ENCODE measurements at regions not wholly inside any gene's neighbourhood (a gene's known extent, or its start where the extent isn't known, plus 50 kb on each side); places are given as distances from the start of the nearest gene placed in this dataset.

DNA sequence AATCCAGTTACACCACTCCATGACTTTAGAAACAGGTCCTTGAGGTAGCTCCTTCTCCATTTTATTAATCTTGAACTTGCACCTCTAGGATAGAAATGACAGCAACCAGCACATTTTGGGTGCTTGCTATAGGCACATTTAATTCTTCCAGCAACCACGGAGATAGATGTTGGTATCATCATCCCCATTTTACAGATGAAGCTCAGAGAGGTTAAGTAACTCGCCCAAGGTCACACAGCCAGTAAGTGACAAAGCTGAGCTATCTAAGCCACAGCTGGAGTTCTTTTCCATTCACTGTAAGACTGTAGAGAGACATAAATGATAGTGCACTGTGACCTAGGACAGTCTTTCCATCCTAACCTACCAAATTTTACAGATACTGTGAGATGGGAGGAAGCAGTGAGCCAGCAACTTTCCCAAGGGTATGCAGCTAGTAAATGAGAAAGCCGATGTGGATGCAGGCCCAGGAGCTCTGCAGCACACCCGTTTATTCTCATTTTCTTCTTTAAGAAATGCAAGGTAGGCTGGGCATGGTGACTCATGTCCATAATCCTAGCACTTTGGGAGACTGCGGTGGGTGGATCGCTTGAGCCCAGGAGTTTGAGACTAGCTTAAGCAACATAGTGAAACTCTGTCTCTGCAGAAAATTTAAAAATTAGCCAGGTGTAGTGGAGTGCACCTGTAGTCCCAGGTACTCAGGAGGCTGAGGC, 103.2 kb downstream of the TBX5 start:
- no TSS peak for BruUV-seq (replicated peaks)
- intact Hi-C loops (cut with micrococcal nuclease) = no loop called here
- Histone ChIP-seq H3K4me3 (no peak overlapping the region), H4K20me1 (replicated peaks; ENCODE audit: control insufficient read depth, insufficient read depth, low read length) (no peaks in the 10 kb centered on the region), H3K9me3 (replicated peaks; ENCODE audit: control insufficient read depth, insufficient read depth, low read depth, low read length) (no peaks in the 10 kb centered on the region), H3K36me3 (ENCODE audit: control insufficient read depth, insufficient read depth, low read length) (no peaks in the 10 kb centered on the region), H3K4me1 (replicated peaks in 1 of 2; ENCODE audit: control insufficient read depth in 2 of 2, insufficient read depth in 2 of 2, low read length in 2 of 2) (no peaks in the 10 kb centered on the region), H3K79me2 (ENCODE audit: control insufficient read depth, insufficient read depth, low read length) (no peaks in the 10 kb centered on the region), H2AFZ (ENCODE audit: low read depth, low read length) (no peak overlapping the region), H3K27me3 (ENCODE audit: control insufficient read depth in 2 of 2, insufficient read depth in 2 of 2, low read length in 2 of 2) (no peaks in the 10 kb centered on the region; a peak in 1 of 5 replicates), H3K27ac (ENCODE audit: extremely low read depth, low read depth, low read length) (no peak overlapping the region), H3K9ac (ENCODE audit: insufficient read depth in 1 of 2, low read depth in 2 of 2, low read length in 2 of 2) (no peak overlapping the region), H3K9me1 (ENCODE audit: control insufficient read depth, insufficient read depth, low read length) (no peaks in the 10 kb centered on the region), H3K4me2 (ENCODE audit: insufficient read depth, low read length) (no peak overlapping the region)
- ChIA-PET POLR2A (interaction anchor here (0.8 to 1.8 kb wide), 3 partner anchors 10 to 273 kb away, joined by 3 to 5 read pairs (median 3); no protein-coding TSS in a partner anchor), CTCF (ENCODE audit: low intra/inter-chr PET ratio) (no interaction called here)
- no peak for DNase-seq (ENCODE audit: extremely low read depth in 1 of 4, low spot score in 3 of 4)
- in situ Hi-C loops (cut with MboI) = no loop called here
- peak; percentile 73 for TF ChIP-seq ZFP36 (IDR thresholded peaks at IDR 0.05; ENCODE audit: low read depth, low read length, partially characterized antibody)
- TF ChIP-seq IRF1 (CRISPR knock-in tag; IDR thresholded peaks at IDR 0.05; ENCODE audit: borderline replicate concordance) = no peak
- TF ChIP-seq RBM25 (IDR thresholded peaks at IDR 0.05; ENCODE audit: low read depth, low read length, severe bottlenecking) = peak; percentile 85
- TF ChIP-seq ZNF134 (CRISPR knock-in tag; conservative IDR thresholded peaks at IDR 0.05) = no peak
- 0 out of 2 replicates have a peak, but pooled peaks have one; percentile 33 for TF ChIP-seq BCOR (IDR thresholded peaks at IDR 0.05)
- no peak for ATAC-seq
- 1% methylated on average over 6 of the region's 6 CpGs for WGBS (ENCODE audit: insufficient coverage, low coverage, missing lambda C conversion rate)
- FAIRE-seq = no peak
